ENCODE measurements at regions not wholly inside any gene's neighbourhood (a gene's known extent, or its start where the extent isn't known, plus 50 kb on each side); places are given as distances from the start of the nearest gene placed in this dataset.

DNA sequence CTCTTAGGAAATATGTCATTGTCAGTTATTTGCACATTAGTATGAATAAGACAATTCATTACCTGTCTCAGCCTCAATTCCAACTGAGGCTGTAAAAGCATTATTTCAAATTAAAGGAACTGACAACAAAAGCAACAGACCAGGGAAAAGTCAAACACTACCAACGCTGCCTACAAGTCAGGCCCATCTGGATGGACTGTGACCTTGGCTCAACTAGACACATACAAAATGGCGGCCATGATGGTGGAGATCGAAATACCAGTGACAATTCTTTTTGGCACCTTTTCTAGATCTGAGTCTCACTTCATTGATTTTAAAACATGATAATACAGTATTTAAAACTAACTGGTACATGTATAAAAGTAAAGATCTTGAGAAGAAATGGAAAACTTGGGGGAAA, 160.7 kb downstream of the DHX15 start:
- TF ChIP-seq, protein P1, sequence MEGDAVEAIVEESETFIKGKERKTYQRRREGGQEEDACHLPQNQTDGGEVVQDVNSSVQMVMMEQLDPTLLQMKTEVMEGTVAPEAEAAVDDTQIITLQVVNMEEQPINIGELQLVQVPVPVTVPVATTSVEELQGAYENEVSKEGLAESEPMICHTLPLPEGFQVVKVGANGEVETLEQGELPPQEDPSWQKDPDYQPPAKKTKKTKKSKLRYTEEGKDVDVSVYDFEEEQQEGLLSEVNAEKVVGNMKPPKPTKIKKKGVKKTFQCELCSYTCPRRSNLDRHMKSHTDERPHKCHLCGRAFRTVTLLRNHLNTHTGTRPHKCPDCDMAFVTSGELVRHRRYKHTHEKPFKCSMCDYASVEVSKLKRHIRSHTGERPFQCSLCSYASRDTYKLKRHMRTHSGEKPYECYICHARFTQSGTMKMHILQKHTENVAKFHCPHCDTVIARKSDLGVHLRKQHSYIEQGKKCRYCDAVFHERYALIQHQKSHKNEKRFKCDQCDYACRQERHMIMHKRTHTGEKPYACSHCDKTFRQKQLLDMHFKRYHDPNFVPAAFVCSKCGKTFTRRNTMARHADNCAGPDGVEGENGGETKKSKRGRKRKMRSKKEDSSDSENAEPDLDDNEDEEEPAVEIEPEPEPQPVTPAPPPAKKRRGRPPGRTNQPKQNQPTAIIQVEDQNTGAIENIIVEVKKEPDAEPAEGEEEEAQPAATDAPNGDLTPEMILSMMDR (IDR thresholded peaks at IDR 0.05): no peak
- no peak for TF ChIP-seq POLR2A (IDR thresholded peaks at IDR 0.05)
